Stomach smooth muscle (tissue), 2 donors: ENCODE measurements at regions not wholly inside any gene's neighbourhood (a gene's known extent, or its start where the extent isn't known, plus 50 kb on each side); places are given as distances from the start of the nearest gene placed in this dataset.

Source experiments
- H3K27ac ChIP-seq: one replicate; pipeline ENCODE4 v1.7.0; 2013; ENCODE audit warnings: mild to moderate bottlenecking, low read length, inconsistent platforms
- H3K27me3 ChIP-seq, 2 donors: one replicate each; pipeline ENCODE4 v1.7.0; 2013; ENCODE audit warnings: low read length in 2 of 2; ENCODE audit not compliant: insufficient read depth in 2 of 2, control insufficient read depth in 1 of 2
- H3K36me3 ChIP-seq, 2 donors: one replicate each; pipeline ENCODE4 v1.7.0; 2013; ENCODE audit warnings: low read length in 2 of 2; ENCODE audit not compliant: control insufficient read depth in 2 of 2, insufficient read depth in 2 of 2
- H3K4me1 ChIP-seq: one replicate; pipeline ENCODE4 v1.7.0; 2013; ENCODE audit warnings: low read length; ENCODE audit not compliant: control insufficient read depth, insufficient read depth
- H3K4me3 ChIP-seq, 2 donors: one replicate each; pipeline ENCODE4 v1.7.0; 2013; ENCODE audit warnings: low read length in 2 of 2
- H3K9ac ChIP-seq, 2 donors: one replicate each; pipeline ENCODE4 v1.7.0; 2013; ENCODE audit warnings: low read length in 2 of 2, mild to moderate bottlenecking in 1 of 2
- H3K9me3 ChIP-seq, 2 donors: one replicate each; pipeline ENCODE4 v1.7.0; 2013; ENCODE audit warnings: low read length in 2 of 2; ENCODE audit not compliant: control insufficient read depth in 2 of 2
- donor health status: healthy.
- donor health status: Pancreatic carcinoma.

GRCh38 chr10:2022401-2022800, 285.1 kb upstream of the ADARB2 start:
- H3K27me3 ChIP-seq, result peaks cover 0 to 2% of the 10 kb centered on the region in 2 donors

GRCh38 chr10:2020836-2021235, 283.5 kb upstream of the ADARB2 start:
- no peak overlapping the region for H3K4me3 ChIP-seq
- peaks cover 0 to 2% of the 10 kb centered on the region in 2 donors for H3K27me3 ChIP-seq
- H3K36me3 ChIP-seq, result no peaks in the 10 kb centered on the region
- H3K27ac ChIP-seq, result no peak overlapping the region
- H3K4me1 ChIP-seq, result no peaks in the 10 kb centered on the region
- no peak overlapping the region for H3K9ac ChIP-seq
- peaks cover 0 to 3% of the 10 kb centered on the region in 2 donors for H3K9me3 ChIP-seq

More at GRCh38 chr10:2022401-2022800, 285.1 kb upstream of the ADARB2 start:
- Histone ChIP-seq H3K27ac (no peak overlapping the region), H3K4me1 (no peaks in the 10 kb centered on the region), H3K9me3 (peaks cover 0 to 3% of the 10 kb centered on the region in 2 donors), H3K36me3 (no peaks in the 10 kb centered on the region), H3K4me3 (no peak overlapping the region), H3K9ac (no peak overlapping the region)

GRCh38 chr10:2019803-2020202, 282.5 kb upstream of the ADARB2 start:
- peaks cover 0 to 3% of the 10 kb centered on the region in 2 donors for H3K9me3 ChIP-seq
- no peaks in the 10 kb centered on the region for H3K36me3 ChIP-seq
- H3K27me3 ChIP-seq, result peaks cover 0 to 2% of the 10 kb centered on the region in 2 donors
- H3K4me3 ChIP-seq, result no peak overlapping the region
- no peak overlapping the region for H3K9ac ChIP-seq
- H3K27ac ChIP-seq, result no peak overlapping the region
- H3K4me1 ChIP-seq, result no peaks in the 10 kb centered on the region

- Histone ChIP-seq H3K9me3 (peaks cover 0 to 3% of the 10 kb centered on the region in 2 donors), H3K27ac (no peak overlapping the region), H3K27me3 (peaks cover 0 to 2% of the 10 kb centered on the region in 2 donors), H3K4me3 (no peak overlapping the region), H3K36me3 (no peaks in the 10 kb centered on the region), H3K9ac (no peak overlapping the region), H3K4me1 (no peaks in the 10 kb centered on the region)
These were observed 282.0 kb upstream of the ADARB2 start for GRCh38 chr10:2019281-2019680.

- no peak overlapping the region for H3K4me3 ChIP-seq
- H3K9ac ChIP-seq, result no peak overlapping the region
- H3K9me3 ChIP-seq, result no peaks in the 10 kb centered on the region
- H3K36me3 ChIP-seq, result no peaks in the 10 kb centered on the region
- no peaks in the 10 kb centered on the region for H3K27me3 ChIP-seq
- H3K27ac ChIP-seq, result no peak overlapping the region
- no peaks in the 10 kb centered on the region for H3K4me1 ChIP-seq
These were observed 277.2 kb upstream of the ADARB2 start for GRCh38 chr10:2014541-2014940.

GRCh38 chr10:2012209-2012608, 274.9 kb upstream of the ADARB2 start:
- no peak overlapping the region for H3K9ac ChIP-seq
- no peaks in the 10 kb centered on the region for H3K36me3 ChIP-seq
- no peaks in the 10 kb centered on the region for H3K4me1 ChIP-seq
- H3K27ac ChIP-seq, result no peak overlapping the region
- H3K4me3 ChIP-seq, result no peak overlapping the region
- H3K9me3 ChIP-seq, result no peaks in the 10 kb centered on the region
- no peaks in the 10 kb centered on the region for H3K27me3 ChIP-seq

- Histone ChIP-seq H3K9me3 (no peaks in the 10 kb centered on the region), H3K27ac (no peak overlapping the region), H3K36me3 (no peaks in the 10 kb centered on the region), H3K4me1 (no peaks in the 10 kb centered on the region), H3K9ac (no peak overlapping the region), H3K4me3 (no peak overlapping the region), H3K27me3 (no peaks in the 10 kb centered on the region)
These were observed 273.9 kb upstream of the ADARB2 start for GRCh38 chr10:2011106-2011716.

- no peak overlapping the region for H3K9ac ChIP-seq
These were observed 268.2 kb upstream of the ADARB2 start for GRCh38 chr10:2005546-2005945.

GRCh38 chr10:1992930-1993329, 255.6 kb upstream of the ADARB2 start:
- Histone ChIP-seq H3K9ac (no peak overlapping the region), H3K4me1 (no peaks in the 10 kb centered on the region)

More at GRCh38 chr10:2005546-2005945, 268.2 kb upstream of the ADARB2 start:
- no peaks in the 10 kb centered on the region for H3K4me1 ChIP-seq
- no peaks in the 10 kb centered on the region for H3K27me3 ChIP-seq
- H3K4me3 ChIP-seq, result no peak overlapping the region
- no peak overlapping the region for H3K27ac ChIP-seq
- H3K9me3 ChIP-seq, result no peaks in the 10 kb centered on the region
- H3K36me3 ChIP-seq, result no peaks in the 10 kb centered on the region

GRCh38 chr10:1989090-1989489, 251.8 kb upstream of the ADARB2 start:
- no peak overlapping the region for H3K9ac ChIP-seq
- no peaks in the 10 kb centered on the region for H3K36me3 ChIP-seq

More at GRCh38 chr10:1992930-1993329, 255.6 kb upstream of the ADARB2 start:
- H3K9me3 ChIP-seq, result no peaks in the 10 kb centered on the region
- no peak overlapping the region for H3K27ac ChIP-seq
- H3K27me3 ChIP-seq, result no peaks in the 10 kb centered on the region
- no peak overlapping the region for H3K4me3 ChIP-seq
- H3K36me3 ChIP-seq, result no peaks in the 10 kb centered on the region

GRCh38 chr10:1981976-1982375, 244.7 kb upstream of the ADARB2 start:
- Histone ChIP-seq H3K27me3 (no peaks in the 10 kb centered on the region), H3K27ac (no peak overlapping the region), H3K9ac (no peak overlapping the region), H3K4me3 (no peak overlapping the region), H3K4me1 (no peaks in the 10 kb centered on the region), H3K36me3 (no peaks in the 10 kb centered on the region), H3K9me3 (no peaks in the 10 kb centered on the region)

More at GRCh38 chr10:1989090-1989489, 251.8 kb upstream of the ADARB2 start:
- Histone ChIP-seq H3K9me3 (no peaks in the 10 kb centered on the region), H3K27me3 (no peaks in the 10 kb centered on the region), H3K27ac (no peak overlapping the region), H3K4me3 (no peak overlapping the region), H3K4me1 (no peaks in the 10 kb centered on the region)
